Panc1 (cell line): ENCODE measurements at regions not wholly inside any gene's neighbourhood (a gene's known extent, or its start where the extent isn't known, plus 50 kb on each side); places are given as distances from the start of the nearest gene placed in this dataset.

ENCODE experiments used
- ATAC-seq: fragments of 200-7000 bp; cut with Tn5 transposase; 2 replicates; pipeline ENCODE4 v1.9.1; 2020; ENCODE audit warnings: mild to moderate bottlenecking, moderate library complexity
- BruUV-seq: library from RNA; stranded (reverse); fragments of 400-500 nt; replicated peaks from 2 replicates; lab custom pipeline; 2021; lab: Mats Ljungman, UMichigan
- CTCF ChIA-PET: fragments of 300-600 bp; sonication (Branson Sonifier 250); formaldehyde crosslinking; loops from one replicate; lab custom pipeline; 2022; ENCODE audit warnings: antibody characterized with exemption; lab: Charles Lee
- POLR2A ChIA-PET: fragments of 300-600 bp; sonication (Branson Sonifier 250); formaldehyde crosslinking; loops from one replicate; lab custom pipeline; 2022; ENCODE audit warnings: antibody characterized with exemption; lab: Charles Lee
- DNase-seq: peaks from one replicate; pipeline ENCODE4 v3.0.0-alpha.2; 2010; ENCODE audit warnings: low read depth, low spot score
- H3K27ac ChIP-seq: 2 replicates; pipeline ENCODE4 v1.5.1; 2011; ENCODE audit warnings: mild to moderate bottlenecking, low read length, inconsistent platforms
- H3K27me3 ChIP-seq: fragments of 200-500 bp; sonication (Bioruptor generic); 2 replicates; pipeline ENCODE4 v1.6.0; 2014; ENCODE audit warnings: low read length, inconsistent platforms; ENCODE audit not compliant: control insufficient read depth, insufficient read depth
- H3K36me3 ChIP-seq: fragments of 200-500 bp; sonication (Bioruptor generic); 2 replicates; pipeline ENCODE4 v1.5.1; 2014; ENCODE audit warnings: inconsistent platforms, mild to moderate bottlenecking, low read length, moderate library complexity; ENCODE audit not compliant: control insufficient read depth, insufficient read depth
- H3K4me1 ChIP-seq: 2 replicates; pipeline ENCODE4 v1.5.1; 2011; ENCODE audit warnings: inconsistent platforms, mild to moderate bottlenecking, low read length, moderate library complexity; ENCODE audit not compliant: control insufficient read depth, insufficient read depth
- H3K4me3 ChIP-seq, 2 experiments: 2 replicates each; pipeline ENCODE4 v1.5.1; 2011 to 2012; ENCODE audit warnings: low read depth in 2 of 2, low read length in 2 of 2, mild to moderate bottlenecking in 2 of 2, inconsistent platforms in 1 of 2, moderate library complexity in 1 of 2
- H3K9me3 ChIP-seq: fragments of 200-500 bp; sonication (Bioruptor generic); 2 replicates; pipeline ENCODE4 v1.5.1; 2014; ENCODE audit warnings: low read depth, mild to moderate bottlenecking, inconsistent platforms, low read length, moderate library complexity; ENCODE audit not compliant: control insufficient read depth, insufficient read depth
- POLR2AphosphoS5 ChIP-seq: IDR thresholded peaks from 2 replicates; pipeline ENCODE4 v1.6.1; 2012; ENCODE audit warnings: mild to moderate bottlenecking, low read depth, low read length, moderate library complexity
- SIN3A ChIP-seq: IDR thresholded peaks from 2 replicates; pipeline ENCODE4 v1.6.1; 2012; ENCODE audit warnings: low read depth, mild to moderate bottlenecking, low read length, moderate library complexity, borderline replicate concordance; ENCODE audit not compliant: insufficient read depth
- TCF7L2 ChIP-seq: IDR thresholded peaks from 2 replicates; pipeline ENCODE4 v1.6.1; 2011; ENCODE audit warnings: mild to moderate bottlenecking, low read depth, low read length, inconsistent platforms
- in situ Hi-C: cut with HindIII; loops from 2 replicates; pipeline ENCODE4 v1.10.0; 2016; ENCODE audit warnings: low sequenced_read_pairs, low pct_unique_long_range_greater_than_20kb
- intact Hi-C: fragments of 100-400 bp; cut with micrococcal nuclease; formaldehyde crosslinking; loops from one replicate; pipeline ENCODE4 v1.10.0; 2022; ENCODE audit not compliant: unreplicated experiment
- TF ChIP-seq, protein P1 (sequence below), 2 experiments: IDR thresholded peaks; 2 replicates each; pipeline ENCODE4 v1.6.1; 2011 to 2012; ENCODE audit warnings: low read depth in 2 of 2, control low read depth in 1 of 2, low read length in 1 of 2, mild to moderate bottlenecking in 1 of 2, moderate library complexity in 1 of 2; ENCODE audit not compliant: insufficient read depth in 1 of 2
- TF ChIP-seq, protein P2 (sequence below): fragments of 450-650 bp; IDR thresholded peaks from 2 replicates; pipeline ENCODE4 v1.5.1; 2017; ENCODE audit warnings: mild to moderate bottlenecking

DNA sequence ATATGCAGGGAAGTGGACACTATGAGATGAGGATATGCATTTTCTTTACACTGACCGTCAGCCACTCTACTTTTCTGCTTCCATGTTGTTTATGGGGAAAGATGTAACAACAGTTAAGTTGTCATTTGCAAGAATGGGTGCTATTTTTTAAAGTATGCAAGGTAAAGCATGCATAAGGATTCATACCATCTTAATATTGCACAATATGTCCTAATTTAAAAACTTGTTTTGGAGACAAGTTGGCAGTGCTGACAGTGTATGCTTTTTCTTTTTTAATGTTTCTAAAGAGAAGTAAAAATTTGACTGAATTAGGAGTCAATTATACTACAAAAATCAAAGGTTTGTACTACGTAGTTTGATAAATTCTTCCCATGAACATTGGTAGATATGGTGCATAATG is 435.4 kb downstream of the MMUT start:
- no peak for ATAC-seq

DNA sequence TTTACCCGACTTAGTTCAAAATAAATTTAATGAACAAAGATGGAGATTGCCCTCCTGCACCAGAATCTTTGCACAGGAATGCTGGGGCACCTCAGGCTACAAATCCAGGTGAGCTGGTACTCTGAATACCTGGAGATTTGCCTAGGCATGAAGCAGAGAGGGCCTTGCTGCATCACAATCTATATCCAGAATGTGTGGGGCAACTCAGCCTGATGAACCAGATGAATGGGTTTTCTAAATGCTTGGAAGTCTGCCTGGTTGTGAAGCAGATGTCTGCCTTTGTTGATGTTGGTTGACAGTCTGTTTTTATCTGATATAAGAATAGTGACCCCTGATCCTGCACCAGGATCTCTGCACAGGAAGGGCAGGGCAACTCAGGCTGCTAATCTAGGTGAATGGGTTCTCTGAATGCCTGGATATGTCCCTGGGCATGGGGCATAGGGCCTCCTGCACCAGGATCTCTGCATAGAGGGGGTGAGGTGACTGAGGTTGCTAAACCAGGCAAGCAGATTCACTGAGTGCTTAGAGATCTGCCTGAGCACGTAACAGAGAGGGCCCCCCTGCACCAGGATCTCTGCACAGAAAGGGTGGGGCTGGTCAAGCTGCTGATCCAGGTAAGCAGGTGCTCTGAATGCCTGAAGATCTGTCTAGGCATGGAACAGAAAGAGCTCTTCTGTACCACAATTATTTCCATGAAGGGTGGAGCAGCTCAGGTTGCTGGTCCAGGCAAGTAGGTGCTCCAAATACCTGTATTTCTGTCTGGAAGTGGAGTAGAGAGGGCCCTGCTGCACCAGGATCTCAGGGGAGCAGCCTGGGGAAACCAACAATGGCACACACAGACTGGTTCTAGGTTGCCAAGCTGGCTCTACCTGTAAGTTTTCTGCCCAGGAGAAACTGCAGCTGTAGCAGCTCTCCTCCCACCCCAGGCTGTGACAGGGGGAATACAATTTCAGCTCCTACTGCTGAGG is 437.5 kb downstream of the MMUT start:
- ATAC-seq (no peak), DNase-seq (no peak)
- BruUV-seq = no TSS peak
- ChIA-PET CTCF (no interaction called here), POLR2A (no interaction called here)
- no peaks in the 10 kb centered on the region for H3K4me1 ChIP-seq
- in situ Hi-C loops = no loop called here
- intact Hi-C loops = no loop called here
- H3K27me3 ChIP-seq = no peaks in the 10 kb centered on the region
- H3K27ac ChIP-seq = no peak overlapping the region
- TF ChIP-seq, protein P1, sequence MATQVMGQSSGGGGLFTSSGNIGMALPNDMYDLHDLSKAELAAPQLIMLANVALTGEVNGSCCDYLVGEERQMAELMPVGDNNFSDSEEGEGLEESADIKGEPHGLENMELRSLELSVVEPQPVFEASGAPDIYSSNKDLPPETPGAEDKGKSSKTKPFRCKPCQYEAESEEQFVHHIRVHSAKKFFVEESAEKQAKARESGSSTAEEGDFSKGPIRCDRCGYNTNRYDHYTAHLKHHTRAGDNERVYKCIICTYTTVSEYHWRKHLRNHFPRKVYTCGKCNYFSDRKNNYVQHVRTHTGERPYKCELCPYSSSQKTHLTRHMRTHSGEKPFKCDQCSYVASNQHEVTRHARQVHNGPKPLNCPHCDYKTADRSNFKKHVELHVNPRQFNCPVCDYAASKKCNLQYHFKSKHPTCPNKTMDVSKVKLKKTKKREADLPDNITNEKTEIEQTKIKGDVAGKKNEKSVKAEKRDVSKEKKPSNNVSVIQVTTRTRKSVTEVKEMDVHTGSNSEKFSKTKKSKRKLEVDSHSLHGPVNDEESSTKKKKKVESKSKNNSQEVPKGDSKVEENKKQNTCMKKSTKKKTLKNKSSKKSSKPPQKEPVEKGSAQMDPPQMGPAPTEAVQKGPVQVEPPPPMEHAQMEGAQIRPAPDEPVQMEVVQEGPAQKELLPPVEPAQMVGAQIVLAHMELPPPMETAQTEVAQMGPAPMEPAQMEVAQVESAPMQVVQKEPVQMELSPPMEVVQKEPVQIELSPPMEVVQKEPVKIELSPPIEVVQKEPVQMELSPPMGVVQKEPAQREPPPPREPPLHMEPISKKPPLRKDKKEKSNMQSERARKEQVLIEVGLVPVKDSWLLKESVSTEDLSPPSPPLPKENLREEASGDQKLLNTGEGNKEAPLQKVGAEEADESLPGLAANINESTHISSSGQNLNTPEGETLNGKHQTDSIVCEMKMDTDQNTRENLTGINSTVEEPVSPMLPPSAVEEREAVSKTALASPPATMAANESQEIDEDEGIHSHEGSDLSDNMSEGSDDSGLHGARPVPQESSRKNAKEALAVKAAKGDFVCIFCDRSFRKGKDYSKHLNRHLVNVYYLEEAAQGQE (IDR thresholded peaks at IDR 0.05; ENCODE audit: insufficient read depth in 1 of 2, low read depth in 2 of 2, low read length in 1 of 2) = no peak
- no peak overlapping the region for H3K4me3 ChIP-seq
- H3K36me3 ChIP-seq = no peaks in the 10 kb centered on the region
- no peaks in the 10 kb centered on the region for H3K9me3 ChIP-seq

More for the DNA sequence above, 435.4 kb downstream of the MMUT start:
- Histone ChIP-seq H3K27ac (no peak overlapping the region), H3K9me3 (no peaks in the 10 kb centered on the region), H3K4me1 (no peaks in the 10 kb centered on the region), H3K27me3 (no peaks in the 10 kb centered on the region), H3K36me3 (no peaks in the 10 kb centered on the region), H3K4me3 (no peak overlapping the region)
- no TSS peak for BruUV-seq
- intact Hi-C loops = no loop called here
- ChIA-PET CTCF (no interaction called here), POLR2A (no interaction called here)
- TF ChIP-seq, protein P1 (IDR thresholded peaks at IDR 0.05; ENCODE audit: insufficient read depth in 1 of 2, low read depth in 2 of 2, low read length in 1 of 2) = no peak
- DNase-seq = no peak
- in situ Hi-C loops = no loop called here

DNA sequence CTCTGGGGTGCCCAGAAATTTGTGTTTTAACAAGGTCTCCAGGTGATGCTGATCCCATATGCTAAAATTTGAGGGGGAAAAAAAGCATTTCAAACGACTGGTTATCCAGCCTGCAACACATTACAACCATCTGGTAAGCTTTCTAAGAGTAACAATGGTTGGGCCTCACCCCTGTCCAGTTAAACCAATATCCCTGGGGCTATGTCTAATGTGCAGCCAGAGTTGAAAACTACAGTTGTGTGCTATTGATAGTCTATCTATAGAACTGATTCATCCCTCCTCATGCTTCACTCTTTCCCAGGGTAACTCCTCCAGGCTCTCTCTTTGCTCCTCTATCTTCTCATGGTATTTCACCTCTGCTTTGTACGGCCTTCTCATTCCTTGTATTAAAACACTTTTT is 458.3 kb downstream of the MMUT start:
- intact Hi-C loops = no loop called here
- CTCF ChIA-PET = no interaction called here
- TF ChIP-seq TCF7L2 (no peak), POLR2AphosphoS5 (no peak), SIN3A (no peak)
- TF ChIP-seq, protein P1 (IDR thresholded peaks at IDR 0.05; ENCODE audit: insufficient read depth in 1 of 2, low read depth in 2 of 2, low read length in 1 of 2) = no peak
- TF ChIP-seq, protein P2, sequence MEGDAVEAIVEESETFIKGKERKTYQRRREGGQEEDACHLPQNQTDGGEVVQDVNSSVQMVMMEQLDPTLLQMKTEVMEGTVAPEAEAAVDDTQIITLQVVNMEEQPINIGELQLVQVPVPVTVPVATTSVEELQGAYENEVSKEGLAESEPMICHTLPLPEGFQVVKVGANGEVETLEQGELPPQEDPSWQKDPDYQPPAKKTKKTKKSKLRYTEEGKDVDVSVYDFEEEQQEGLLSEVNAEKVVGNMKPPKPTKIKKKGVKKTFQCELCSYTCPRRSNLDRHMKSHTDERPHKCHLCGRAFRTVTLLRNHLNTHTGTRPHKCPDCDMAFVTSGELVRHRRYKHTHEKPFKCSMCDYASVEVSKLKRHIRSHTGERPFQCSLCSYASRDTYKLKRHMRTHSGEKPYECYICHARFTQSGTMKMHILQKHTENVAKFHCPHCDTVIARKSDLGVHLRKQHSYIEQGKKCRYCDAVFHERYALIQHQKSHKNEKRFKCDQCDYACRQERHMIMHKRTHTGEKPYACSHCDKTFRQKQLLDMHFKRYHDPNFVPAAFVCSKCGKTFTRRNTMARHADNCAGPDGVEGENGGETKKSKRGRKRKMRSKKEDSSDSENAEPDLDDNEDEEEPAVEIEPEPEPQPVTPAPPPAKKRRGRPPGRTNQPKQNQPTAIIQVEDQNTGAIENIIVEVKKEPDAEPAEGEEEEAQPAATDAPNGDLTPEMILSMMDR = no peak

More for the DNA sequence above, 458.3 kb downstream of the MMUT start:
- Histone ChIP-seq H3K4me3 (no peak overlapping the region), H3K27me3 (no peaks in the 10 kb centered on the region), H3K9me3 (no peaks in the 10 kb centered on the region), H3K27ac (no peak overlapping the region), H3K36me3 (no peaks in the 10 kb centered on the region), H3K4me1 (no peaks in the 10 kb centered on the region)
- no peak for DNase-seq
- BruUV-seq = no TSS peak
- POLR2A ChIA-PET = no interaction called here
- in situ Hi-C loops = no loop called here
- ATAC-seq = no peak
